GM10266 (cell line): ENCODE measurements at regions not wholly inside any gene's neighbourhood (a gene's known extent, or its start where the extent isn't known, plus 50 kb on each side); places are given as distances from the start of the nearest gene placed in this dataset.

Source experiments
- DNase-seq: peaks from one replicate; pipeline ENCODE4 v3.0.0; 2012; ENCODE audit errors: extremely low spot score
- TF ChIP-seq, protein P1 (sequence below): IDR thresholded peaks from 2 replicates; pipeline ENCODE4 v1.5.1; 2012; ENCODE audit warnings: mild to moderate bottlenecking, low read depth; ENCODE audit not compliant: control insufficient read depth, insufficient read depth; ENCODE audit errors: missing control alignments

- DNase-seq = peak; percentile 16
- TF ChIP-seq, protein P1, sequence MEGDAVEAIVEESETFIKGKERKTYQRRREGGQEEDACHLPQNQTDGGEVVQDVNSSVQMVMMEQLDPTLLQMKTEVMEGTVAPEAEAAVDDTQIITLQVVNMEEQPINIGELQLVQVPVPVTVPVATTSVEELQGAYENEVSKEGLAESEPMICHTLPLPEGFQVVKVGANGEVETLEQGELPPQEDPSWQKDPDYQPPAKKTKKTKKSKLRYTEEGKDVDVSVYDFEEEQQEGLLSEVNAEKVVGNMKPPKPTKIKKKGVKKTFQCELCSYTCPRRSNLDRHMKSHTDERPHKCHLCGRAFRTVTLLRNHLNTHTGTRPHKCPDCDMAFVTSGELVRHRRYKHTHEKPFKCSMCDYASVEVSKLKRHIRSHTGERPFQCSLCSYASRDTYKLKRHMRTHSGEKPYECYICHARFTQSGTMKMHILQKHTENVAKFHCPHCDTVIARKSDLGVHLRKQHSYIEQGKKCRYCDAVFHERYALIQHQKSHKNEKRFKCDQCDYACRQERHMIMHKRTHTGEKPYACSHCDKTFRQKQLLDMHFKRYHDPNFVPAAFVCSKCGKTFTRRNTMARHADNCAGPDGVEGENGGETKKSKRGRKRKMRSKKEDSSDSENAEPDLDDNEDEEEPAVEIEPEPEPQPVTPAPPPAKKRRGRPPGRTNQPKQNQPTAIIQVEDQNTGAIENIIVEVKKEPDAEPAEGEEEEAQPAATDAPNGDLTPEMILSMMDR = no peak
These were observed 459.9 kb downstream of the RAP2B start for GRCh38 chr3:153621953-153622352.

GRCh38 chr3:153623834-153624233 lies 461.8 kb downstream of the RAP2B start:
- DNase-seq = no peak

GRCh38 chr3:153624310-153625030 lies 462.4 kb downstream of the RAP2B start:
- no peak for DNase-seq
- TF ChIP-seq, protein P1 = no peak

More at GRCh38 chr3:153623834-153624233, 461.8 kb downstream of the RAP2B start:
- TF ChIP-seq, protein P1 = no peak

DNA sequence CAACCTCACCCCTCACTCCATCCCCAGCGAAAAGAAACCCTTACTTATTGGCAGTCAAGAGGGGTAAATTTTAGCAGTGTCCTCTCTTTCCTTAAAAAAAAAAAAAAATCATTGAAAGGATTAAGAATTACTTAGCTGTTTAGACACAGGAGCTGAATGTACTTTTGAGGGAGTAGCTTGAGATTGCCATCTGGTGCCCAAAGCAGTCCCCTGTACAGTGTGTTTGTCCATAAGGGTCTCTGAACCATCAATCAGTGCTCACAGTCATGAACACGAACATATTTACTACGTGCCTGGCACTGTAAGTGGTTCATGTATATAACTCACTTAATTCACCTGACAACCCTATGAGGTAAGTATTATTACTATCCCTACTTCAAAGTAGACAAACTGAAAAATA lies 463.5 kb downstream of the RAP2B start:
- TF ChIP-seq, protein P1 = no peak

DNA sequence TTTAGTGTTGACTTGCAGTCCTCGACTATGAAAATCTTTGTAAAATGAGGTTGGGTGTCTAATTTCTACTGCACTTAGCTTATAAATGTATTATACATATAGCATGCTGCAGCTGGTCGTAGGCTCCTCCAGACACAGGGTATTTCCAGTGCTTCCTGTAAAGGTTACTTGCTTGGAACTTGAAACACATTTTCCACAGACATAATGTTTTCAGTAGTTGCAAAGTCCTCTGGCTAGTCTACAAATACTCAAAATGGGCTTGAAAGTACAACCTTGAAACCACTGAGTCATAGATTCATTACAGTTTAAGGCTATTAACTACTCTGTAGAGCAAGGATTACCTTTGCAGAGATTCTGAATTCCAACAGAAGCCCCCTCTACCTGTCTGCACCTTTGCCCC lies 464.1 kb downstream of the RAP2B start:
- no peak for DNase-seq
- TF ChIP-seq, protein P1 = no peak

More for the DNA sequence above, 463.5 kb downstream of the RAP2B start:
- no peak for DNase-seq

- no peak for DNase-seq
- TF ChIP-seq, protein P1 = no peak
These were observed 466.6 kb downstream of the RAP2B start for GRCh38 chr3:153628591-153628990.

DNA sequence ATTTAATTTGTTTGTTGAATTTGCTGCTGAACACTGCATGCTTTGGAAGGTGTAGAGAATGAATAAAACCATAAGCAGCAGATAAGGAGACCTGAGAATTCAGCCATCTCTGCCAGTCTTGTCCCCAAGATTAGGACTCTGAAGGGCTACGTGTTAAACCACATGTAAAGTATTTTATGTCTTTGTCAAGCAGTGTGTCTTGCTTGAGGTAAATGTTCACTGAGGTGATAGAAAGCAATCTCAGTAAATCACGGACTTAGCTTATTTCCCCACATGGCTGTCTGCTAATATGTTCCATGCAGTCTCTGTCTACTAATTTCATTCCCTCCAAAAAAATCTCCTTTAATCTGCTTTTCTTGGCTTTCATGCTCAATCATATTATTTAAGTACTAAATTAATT lies 467.1 kb downstream of the RAP2B start:
- no peak for DNase-seq
- TF ChIP-seq, protein P1 = no peak
